Hematopoietic multipotent progenitor cell treated with erythropoietin and hydrocortisone succinate and interleukin-3 and kit ligand, for 8 days (in vitro differentiated cells): ENCODE measurements at regions not wholly inside any gene's neighbourhood (a gene's known extent, or its start where the extent isn't known, plus 50 kb on each side); places are given as distances from the start of the nearest gene placed in this dataset.
A peak's percentile ranks its signal among the peaks of the same experiment; 100 is the strongest.

Source experiments
- DNase-seq: peaks from one replicate; pipeline ENCODE4 v3.0.0-alpha.2; 2015

GRCh38 chr13:68386808-68387207 is 1156.7 kb upstream of the PCDH9 start:
- DNase-seq = no peak

- no peak for DNase-seq
These were observed 1150.2 kb upstream of the PCDH9 start for GRCh38 chr13:68380041-68380973.

- DNase-seq = no peak
These were observed 1148.2 kb upstream of the PCDH9 start for GRCh38 chr13:68378294-68378693.

- DNase-seq = no peak
These were observed 1144.9 kb upstream of the PCDH9 start for GRCh38 chr13:68375004-68375403.

DNA sequence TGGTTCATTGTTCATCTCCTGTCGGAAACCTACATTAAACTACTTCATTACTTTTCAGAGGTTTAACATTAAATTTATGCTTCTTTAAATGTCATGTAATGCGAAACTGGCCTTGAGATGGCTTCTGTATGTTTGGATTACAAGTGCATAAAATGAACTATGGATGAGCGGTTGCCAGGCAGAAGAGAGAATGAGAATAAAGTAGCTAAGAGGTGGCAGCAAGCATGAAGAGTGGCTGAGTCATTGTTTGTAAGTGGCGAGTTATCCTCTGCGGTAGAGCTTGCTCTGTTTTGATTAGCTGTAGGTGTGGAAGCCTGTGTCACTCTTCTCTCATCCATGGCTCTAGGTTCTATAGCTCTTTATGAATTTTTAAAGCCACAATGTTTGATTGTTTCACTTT is 1139.6 kb upstream of the PCDH9 start:
- DNase-seq = no peak

DNA sequence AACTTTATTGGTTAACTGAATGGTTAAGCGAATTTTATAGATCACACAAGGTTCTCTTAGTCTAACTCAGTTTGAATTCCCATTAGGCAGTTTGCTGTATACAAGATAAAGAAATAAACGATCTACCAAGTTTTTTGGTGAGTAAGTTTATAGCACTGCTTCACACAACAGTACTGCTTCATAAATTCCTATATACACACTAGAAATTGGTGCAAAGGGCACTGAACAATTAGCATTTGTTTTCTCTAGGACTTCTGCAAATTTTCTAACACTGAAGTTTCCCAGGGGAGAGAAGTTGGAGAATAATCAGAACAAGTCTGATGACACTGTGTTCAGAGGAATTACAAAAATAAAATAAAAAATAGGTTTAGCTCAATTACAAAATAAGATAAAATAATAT is 1138.8 kb upstream of the PCDH9 start:
- DNase-seq = no peak

- DNase-seq = no peak
These were observed 1129.0 kb upstream of the PCDH9 start for GRCh38 chr13:68359105-68359504.

- DNase-seq = no peak
These were observed 1128.2 kb upstream of the PCDH9 start for GRCh38 chr13:68358294-68358705.

DNA sequence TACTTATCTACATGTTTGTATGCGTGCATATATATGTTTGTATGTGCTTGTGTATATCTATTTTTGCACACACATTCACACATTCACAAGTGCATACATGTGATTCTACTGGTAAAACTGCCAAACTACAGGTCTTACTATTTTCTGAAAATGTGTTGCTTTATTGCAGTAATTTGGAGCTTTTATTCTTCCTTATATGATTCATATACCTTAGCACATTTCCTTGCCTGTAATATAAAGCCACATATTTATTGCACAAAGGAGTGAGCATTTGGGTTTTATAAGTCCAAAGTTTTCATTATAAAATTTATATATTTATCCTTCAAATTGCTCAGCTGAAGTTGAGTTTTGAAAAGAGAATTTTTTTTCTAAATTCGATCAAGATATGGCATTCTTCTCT is 1120.4 kb upstream of the PCDH9 start:
- no peak for DNase-seq

GRCh38 chr13:68347220-68347619 is 1117.1 kb upstream of the PCDH9 start:
- no peak for DNase-seq

- DNase-seq = no peak
These were observed 1115.9 kb upstream of the PCDH9 start for GRCh38 chr13:68345963-68346531.

- DNase-seq = no peak
These were observed 1093.0 kb upstream of the PCDH9 start for GRCh38 chr13:68323124-68323523.

GRCh38 chr13:68319384-68319783 is 1089.2 kb upstream of the PCDH9 start:
- DNase-seq = no peak

- peak; percentile 35 for DNase-seq
These were observed 1074.3 kb upstream of the PCDH9 start for GRCh38 chr13:68304286-68304893.

GRCh38 chr13:68293631-68294030 is 1063.5 kb upstream of the PCDH9 start:
- DNase-seq = no peak

DNA sequence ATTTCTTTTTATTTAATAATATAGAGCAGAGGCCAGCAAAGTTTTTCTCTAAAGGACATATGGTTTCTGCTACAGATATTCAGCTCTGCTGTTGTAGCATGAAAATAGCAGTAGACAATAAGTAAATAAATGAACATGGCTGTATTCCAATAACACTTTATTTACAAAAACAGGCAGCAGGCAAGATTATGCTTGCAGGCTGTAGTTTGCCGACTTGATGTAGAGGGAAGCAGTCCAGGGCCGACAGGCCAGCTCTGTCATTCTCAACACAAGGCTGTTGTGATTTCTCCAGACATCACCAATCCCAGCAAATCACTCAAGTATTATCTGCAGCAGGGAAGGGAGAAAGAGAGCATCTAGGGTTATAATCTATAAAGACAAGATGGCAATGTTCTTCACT is 1062.5 kb upstream of the PCDH9 start:
- DNase-seq = no peak

GRCh38 chr13:68291595-68291994 is 1061.5 kb upstream of the PCDH9 start:
- no peak for DNase-seq

GRCh38 chr13:68275758-68276157 is 1045.6 kb upstream of the PCDH9 start:
- DNase-seq = no peak

DNA sequence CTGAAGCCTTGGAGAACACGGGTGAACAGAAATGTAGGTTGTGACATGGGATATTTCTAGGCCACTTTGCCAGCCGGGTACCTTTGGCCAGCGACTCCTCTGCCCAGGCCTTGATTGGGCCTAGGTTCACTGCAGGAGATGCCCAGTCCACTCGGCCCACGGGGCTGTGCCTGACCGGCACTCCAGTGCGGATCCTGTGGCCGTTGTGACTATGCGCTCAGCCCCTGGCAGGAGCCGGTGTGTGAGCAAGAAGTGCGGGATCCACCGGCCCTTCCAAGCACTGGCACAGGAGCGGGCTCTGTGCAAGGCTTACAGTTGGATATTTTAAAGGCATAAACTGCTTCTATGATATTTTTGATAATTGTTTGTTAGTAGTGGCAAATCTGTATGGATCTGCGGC is 1042.5 kb upstream of the PCDH9 start:
- no peak for DNase-seq

- no peak for DNase-seq
These were observed 1034.6 kb upstream of the PCDH9 start for GRCh38 chr13:68264692-68265091.

DNA sequence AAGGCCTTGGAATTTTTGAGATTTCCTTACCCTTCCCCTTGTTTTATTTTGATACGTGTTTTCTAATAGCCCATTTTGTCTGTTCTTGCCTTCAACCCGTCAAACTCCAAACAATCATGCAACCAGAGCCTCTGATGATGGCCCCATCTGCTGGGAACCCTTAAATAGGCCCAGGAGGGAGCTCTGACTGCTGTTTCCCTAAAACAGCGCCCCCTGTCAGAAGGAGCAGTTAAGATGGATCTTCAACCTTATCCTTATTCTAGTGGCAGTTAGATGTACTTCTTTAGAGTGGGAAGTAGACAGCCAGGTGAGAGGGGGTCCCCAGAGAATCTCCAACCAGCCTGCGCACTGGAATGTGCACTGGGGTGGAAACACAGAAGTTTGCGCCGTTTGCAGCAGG is 1031.0 kb upstream of the PCDH9 start:
- peak; percentile 1 for DNase-seq

DNA sequence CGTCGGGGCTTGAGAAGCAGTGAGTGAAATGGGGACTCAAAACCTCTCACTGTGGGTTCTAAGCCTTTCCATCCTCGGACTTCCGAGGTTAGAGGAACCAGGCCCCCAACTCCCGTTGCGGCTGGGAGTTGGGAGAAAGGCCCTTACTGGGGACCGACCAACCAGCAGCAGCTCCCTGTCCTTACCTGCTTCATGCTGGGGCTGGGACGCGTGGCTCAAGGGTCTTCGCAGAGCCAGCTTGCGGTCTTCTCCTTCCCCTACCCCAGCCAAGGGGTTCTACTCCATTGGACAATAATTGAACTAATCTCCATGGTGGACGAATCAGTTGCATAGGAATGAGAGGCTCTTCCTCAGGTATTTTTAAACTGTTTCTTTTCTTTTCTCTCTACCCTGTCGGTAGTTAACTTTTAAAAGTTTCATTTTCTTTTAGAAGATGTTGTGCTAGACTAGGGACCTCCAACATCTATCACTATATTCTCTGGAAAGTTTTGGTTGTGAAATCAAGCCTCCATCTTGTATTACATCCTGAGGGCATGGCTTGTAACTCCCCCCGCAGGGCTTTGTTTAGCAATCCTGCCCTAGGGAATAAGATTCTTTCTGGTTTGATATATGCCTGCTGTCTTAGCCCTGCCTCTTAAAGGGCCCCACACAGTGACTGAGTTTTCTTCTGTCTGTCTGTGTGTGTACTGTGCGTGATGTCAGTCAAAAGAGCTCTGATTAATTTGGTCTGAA is 1027.1 kb upstream of the PCDH9 start:
- no peak for DNase-seq

GRCh38 chr13:68254151-68254550 is 1024.0 kb upstream of the PCDH9 start:
- no peak for DNase-seq
